Stimulated activated CD8-positive, alpha-beta memory T cell treated with anti-CD3 and anti-CD28 coated beads, Interleukin-15, amount 100 ng/mL, for 1 hour (primary cell): ENCODE measurements at regions not wholly inside any gene's neighbourhood (a gene's known extent, or its start where the extent isn't known, plus 50 kb on each side); places are given as distances from the start of the nearest gene placed in this dataset.

Experiments
- DNase-seq: peaks from one replicate; pipeline ENCODE4 v3.0.0-alpha.2; 2020; ENCODE audit warnings: low read depth

- no peak for DNase-seq
These were observed 229.2 kb downstream of the PTTG2 start for GRCh38 chr4:38189445-38189844.

GRCh38 chr4:38190717-38191178 is 230.6 kb downstream of the PTTG2 start:
- no peak for DNase-seq

- DNase-seq: no peak
These were observed 232.3 kb downstream of the PTTG2 start for GRCh38 chr4:38192516-38192915.

GRCh38 chr4:38193236-38193863 is 233.2 kb downstream of the PTTG2 start:
- no peak for DNase-seq

- DNase-seq: no peak
These were observed 233.9 kb downstream of the PTTG2 start for GRCh38 chr4:38194047-38194602.

- DNase-seq: no peak
These were observed 235.3 kb downstream of the PTTG2 start for GRCh38 chr4:38195486-38195885.

- DNase-seq: no peak
These were observed 235.7 kb downstream of the PTTG2 start for GRCh38 chr4:38195911-38196310.

GRCh38 chr4:38202242-38202641 is 242.0 kb downstream of the PTTG2 start:
- no peak for DNase-seq

- DNase-seq: no peak
These were observed 243.4 kb downstream of the PTTG2 start for GRCh38 chr4:38203609-38204008.

- DNase-seq: no peak
These were observed 244.3 kb downstream of the PTTG2 start for GRCh38 chr4:38204339-38205035.

GRCh38 chr4:38205261-38205660 is 245.1 kb downstream of the PTTG2 start:
- no peak for DNase-seq

- no peak for DNase-seq
These were observed 246.9 kb downstream of the PTTG2 start for GRCh38 chr4:38207110-38207457.

- no peak for DNase-seq
These were observed 249.5 kb downstream of the PTTG2 start for GRCh38 chr4:38209654-38210053.

GRCh38 chr4:38210396-38211114 is 250.4 kb downstream of the PTTG2 start:
- no peak for DNase-seq

GRCh38 chr4:38211885-38212284 is 251.7 kb downstream of the PTTG2 start:
- DNase-seq: no peak

- no peak for DNase-seq
These were observed 253.0 kb downstream of the PTTG2 start for GRCh38 chr4:38213083-38213805.

- DNase-seq: no peak
These were observed 262.7 kb downstream of the PTTG2 start for GRCh38 chr4:38222892-38223291.

GRCh38 chr4:38223306-38223705 is 263.1 kb downstream of the PTTG2 start:
- DNase-seq: no peak

- no peak for DNase-seq
These were observed 263.6 kb downstream of the PTTG2 start for GRCh38 chr4:38223782-38224236.

GRCh38 chr4:38224850-38225249 is 264.7 kb downstream of the PTTG2 start:
- no peak for DNase-seq

- DNase-seq: no peak
These were observed 266.0 kb downstream of the PTTG2 start for GRCh38 chr4:38226170-38226569.

GRCh38 chr4:38230121-38230801 is 270.1 kb downstream of the PTTG2 start:
- DNase-seq: no peak
